ENCODE measurements at regions not wholly inside any gene's neighbourhood (a gene's known extent, or its start where the extent isn't known, plus 50 kb on each side); places are given as distances from the start of the nearest gene placed in this dataset.

DNA sequence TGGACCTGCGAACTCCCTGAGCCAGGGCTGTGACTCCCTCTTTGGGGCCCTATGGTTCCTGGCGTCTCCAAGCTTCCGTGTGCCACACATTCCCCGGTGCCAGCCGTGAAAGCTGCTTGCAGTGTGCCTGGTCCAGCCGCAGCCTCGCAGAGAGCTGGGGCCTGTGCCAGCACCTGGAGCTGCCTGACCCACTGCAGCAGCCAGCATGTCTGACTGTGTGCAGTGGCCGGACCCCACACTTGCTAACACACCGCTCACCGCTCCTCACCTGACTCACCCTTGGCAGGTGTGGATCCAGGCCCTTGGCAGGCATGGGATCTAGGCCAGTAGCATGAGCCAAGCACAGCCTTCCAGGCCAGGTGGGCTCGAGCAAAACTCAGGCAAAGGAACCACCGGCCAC lies 227.5 kb downstream of the OTOR start:
- TF ChIP-seq CTCF (IDR thresholded peaks at IDR 0.05; ENCODE audit: extremely low read depth, insufficient read depth, missing control alignments), result no peak
- DNase-seq (ENCODE audit: low spot score), result no peak
- in situ Hi-C loops (cut with MboI; ENCODE audit: low pct_unique_long_range_greater_than_20kb, low sequenced_read_pairs, unreplicated experiment), result no loop called here

DNA sequence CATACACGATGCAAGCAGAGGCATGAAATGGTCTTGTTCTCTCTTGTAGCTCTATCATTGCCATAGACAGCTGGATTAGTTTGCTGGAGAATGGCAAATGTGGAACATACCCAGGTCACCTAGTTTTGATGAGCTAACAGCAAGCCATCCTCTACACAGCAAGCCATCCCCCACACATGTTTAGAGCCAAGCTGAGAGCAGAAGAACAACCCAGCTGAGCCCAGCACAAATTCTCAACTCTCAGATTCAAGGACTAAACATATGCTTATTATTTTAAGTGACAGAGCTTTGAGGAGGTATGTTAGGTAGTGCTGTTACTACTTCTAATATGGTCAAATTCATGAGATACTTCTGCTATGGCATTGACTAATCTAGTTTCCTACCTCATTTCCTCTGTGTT lies 230.3 kb downstream of the OTOR start:
- TF ChIP-seq CTCF (IDR thresholded peaks at IDR 0.05; ENCODE audit: extremely low read depth, insufficient read depth, missing control alignments), result no peak
- no peak for DNase-seq (ENCODE audit: low spot score)
- in situ Hi-C loops (cut with MboI; ENCODE audit: low pct_unique_long_range_greater_than_20kb, low sequenced_read_pairs, unreplicated experiment), result no loop called here

GRCh38 chr20:16982091-16982726 lies 234.1 kb downstream of the OTOR start:
- no peak for DNase-seq (ENCODE audit: low spot score)
- in situ Hi-C loops (cut with MboI; ENCODE audit: low pct_unique_long_range_greater_than_20kb, low sequenced_read_pairs, unreplicated experiment), result no loop called here
- no peak for TF ChIP-seq CTCF (IDR thresholded peaks at IDR 0.05; ENCODE audit: extremely low read depth, insufficient read depth, missing control alignments)

DNA sequence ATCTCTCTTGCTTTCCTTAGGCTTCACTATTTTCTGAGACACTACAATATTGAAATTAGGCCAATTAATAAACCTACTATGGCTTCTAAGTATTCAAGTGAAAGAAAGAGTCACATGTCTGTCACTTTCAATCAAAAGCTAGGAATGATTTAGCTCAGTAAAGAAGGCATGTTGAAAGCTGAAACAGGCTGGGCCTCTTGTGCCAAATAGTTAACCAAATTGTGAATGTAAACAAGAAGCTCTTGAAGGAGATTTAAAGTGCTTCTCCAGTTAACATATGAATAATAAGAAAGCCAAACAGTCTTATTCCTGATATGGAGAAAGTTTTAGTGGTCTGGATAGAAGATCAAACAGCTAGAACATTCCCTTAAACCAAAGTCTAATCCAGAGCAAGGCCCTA lies 236.3 kb downstream of the OTOR start:
- in situ Hi-C loops (cut with MboI; ENCODE audit: low pct_unique_long_range_greater_than_20kb, low sequenced_read_pairs, unreplicated experiment), result no loop called here
- no peak for DNase-seq (ENCODE audit: low spot score)
- no peak for TF ChIP-seq CTCF (IDR thresholded peaks at IDR 0.05; ENCODE audit: extremely low read depth, insufficient read depth, missing control alignments)

DNA sequence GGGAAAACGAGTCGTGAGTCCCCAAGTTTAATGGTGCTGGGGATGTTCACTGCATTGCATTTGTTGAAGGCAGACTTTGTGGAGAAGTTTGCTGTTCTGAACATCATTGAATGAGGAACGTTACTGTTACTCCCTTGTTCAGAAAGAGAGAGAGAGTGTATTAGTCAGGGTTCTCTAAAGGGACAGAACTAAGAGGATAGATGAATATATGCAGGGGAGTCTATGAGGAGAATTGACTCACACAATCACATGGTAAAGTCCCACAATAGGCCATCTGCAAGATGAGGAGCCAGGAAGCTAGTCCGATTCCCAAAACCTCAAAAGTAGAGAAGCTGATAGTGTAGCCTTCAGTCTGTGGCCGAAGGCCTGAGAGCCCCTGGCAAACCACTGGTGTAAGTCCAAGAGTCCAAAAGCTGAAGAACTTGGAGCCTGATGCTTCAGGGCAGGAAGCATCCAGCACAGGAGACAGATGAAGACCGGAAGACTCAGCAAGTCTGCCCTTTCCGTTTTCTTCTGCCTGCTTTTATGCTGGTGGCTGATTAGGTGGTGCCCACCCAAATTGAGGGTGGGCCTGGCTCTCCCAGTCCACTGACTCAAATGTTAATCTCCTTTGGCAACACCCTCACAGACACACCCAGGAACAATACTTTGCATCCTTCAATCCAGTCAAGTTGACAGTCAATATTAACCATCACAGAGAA lies 223.5 kb upstream of the PCSK2 start:
- no peak for TF ChIP-seq CTCF (IDR thresholded peaks at IDR 0.05; ENCODE audit: extremely low read depth, insufficient read depth, missing control alignments)
- in situ Hi-C loops (cut with MboI; ENCODE audit: low pct_unique_long_range_greater_than_20kb, low sequenced_read_pairs, unreplicated experiment), result no loop called here
- DNase-seq (ENCODE audit: low spot score), result no peak

- TF ChIP-seq CTCF (IDR thresholded peaks at IDR 0.05; ENCODE audit: extremely low read depth, insufficient read depth, missing control alignments), result no peak
- DNase-seq (ENCODE audit: low spot score), result no peak
- in situ Hi-C loops (cut with MboI; ENCODE audit: low pct_unique_long_range_greater_than_20kb, low sequenced_read_pairs, unreplicated experiment), result no loop called here
These were observed 216.7 kb upstream of the PCSK2 start for GRCh38 chr20:17010181-17010580.

Data from GM13977 (cell line).